H9 (cell line): ENCODE measurements at regions not wholly inside any gene's neighbourhood (a gene's known extent, or its start where the extent isn't known, plus 50 kb on each side); places are given as distances from the start of the nearest gene placed in this dataset.

Experiments used
- DNase-seq: peaks from one replicate; pipeline ENCODE4 v3.0.0-alpha.2; 2017
- H2AFZ ChIP-seq: one replicate; pipeline ENCODE4 v1.6.1; 2013; ENCODE audit warnings: mild to moderate bottlenecking, low read length, control low read depth, moderate library complexity
- H2AK5ac ChIP-seq: 2 replicates; pipeline ENCODE4 v1.6.1; 2013; ENCODE audit warnings: low read length, control low read depth, mixed read lengths; ENCODE audit not compliant: insufficient read length
- H2BK120ac ChIP-seq: one replicate; pipeline ENCODE4 v1.6.1; 2013; ENCODE audit warnings: low read depth, mild to moderate bottlenecking, low read length, control low read depth, inconsistent platforms; ENCODE audit not compliant: poor library complexity, severe bottlenecking
- H2BK12ac ChIP-seq: 2 replicates; pipeline ENCODE4 v1.6.1; 2013; ENCODE audit warnings: low read length, control low read depth, mixed read lengths, low read depth; ENCODE audit not compliant: insufficient read length
- H2BK15ac ChIP-seq: 2 replicates; pipeline ENCODE4 v1.6.1; 2013; ENCODE audit warnings: low read depth, low read length, control low read depth
- H2BK20ac ChIP-seq: one replicate; pipeline ENCODE4 v1.6.1; 2013; ENCODE audit warnings: low read depth, mild to moderate bottlenecking, low read length, control low read depth, inconsistent platforms; ENCODE audit not compliant: poor library complexity, severe bottlenecking
- H2BK5ac ChIP-seq: 2 replicates; pipeline ENCODE4 v1.6.1; 2013; ENCODE audit warnings: low read length, control low read depth, mixed read lengths; ENCODE audit not compliant: insufficient read length
- H3K14ac ChIP-seq: 2 replicates; pipeline ENCODE4 v1.6.1; 2013; ENCODE audit warnings: low read length, control low read depth; ENCODE audit not compliant: insufficient read depth
- H3K18ac ChIP-seq: 2 replicates; pipeline ENCODE4 v1.6.1; 2013; ENCODE audit warnings: low read depth, mild to moderate bottlenecking, mixed read lengths, low read length, control low read depth; ENCODE audit not compliant: insufficient read length
- H3K23ac ChIP-seq: 2 replicates; pipeline ENCODE4 v1.6.1; 2013; ENCODE audit warnings: low read length, control low read depth, mixed read lengths, low read depth; ENCODE audit not compliant: insufficient read length
- H3K23me2 ChIP-seq: 2 replicates; pipeline ENCODE4 v1.6.1; 2013; ENCODE audit warnings: low read depth, mild to moderate bottlenecking, mixed read lengths, low read length, control low read depth; ENCODE audit not compliant: insufficient read length, poor library complexity, severe bottlenecking
- H3K27ac ChIP-seq: 2 replicates; pipeline ENCODE4 v1.5.1; 2013; ENCODE audit warnings: low read length, control low read depth, mixed read lengths, low read depth; ENCODE audit not compliant: insufficient read length
- H3K27me3 ChIP-seq: 2 replicates; pipeline ENCODE4 v1.6.1; 2013; ENCODE audit warnings: low read length, control low read depth, inconsistent platforms; ENCODE audit not compliant: insufficient read depth
- H3K4ac ChIP-seq: 2 replicates; pipeline ENCODE4 v1.6.1; 2013; ENCODE audit warnings: low read depth, mild to moderate bottlenecking, control low read depth, inconsistent platforms, low read length, moderate library complexity
- H3K4me1 ChIP-seq: 2 replicates; pipeline ENCODE4 v1.6.1; 2013; ENCODE audit warnings: low read length, control low read depth, inconsistent platforms; ENCODE audit not compliant: insufficient read depth
- H3K4me2 ChIP-seq: 2 replicates; pipeline ENCODE4 v1.6.1; 2013; ENCODE audit warnings: low read length, control low read depth, mixed read lengths; ENCODE audit not compliant: insufficient read length, insufficient read depth
- H3K56ac ChIP-seq: 2 replicates; pipeline ENCODE4 v1.6.1; 2013; ENCODE audit warnings: low read depth, mild to moderate bottlenecking, mixed read lengths, low read length, control low read depth; ENCODE audit not compliant: insufficient read length
- H3K79me1 ChIP-seq: 2 replicates; pipeline ENCODE4 v1.6.1; 2013; ENCODE audit warnings: low read depth, mild to moderate bottlenecking, moderate library complexity, low read length, control low read depth, inconsistent platforms; ENCODE audit not compliant: insufficient read depth, poor library complexity, severe bottlenecking
- H3K79me2 ChIP-seq: 2 replicates; pipeline ENCODE4 v1.6.1; 2013; ENCODE audit warnings: low read length, control low read depth, inconsistent platforms; ENCODE audit not compliant: insufficient read depth
- H3K9ac ChIP-seq: 2 replicates; pipeline ENCODE4 v1.6.1; 2013; ENCODE audit warnings: low read length, control low read depth, mixed read lengths; ENCODE audit not compliant: insufficient read length; ENCODE audit errors: extremely low read depth
- H3K9me3 ChIP-seq: one replicate; pipeline ENCODE4 v1.6.1; 2013; ENCODE audit warnings: low read depth, low read length, inconsistent platforms; ENCODE audit not compliant: control insufficient read depth
- H3T11ph ChIP-seq: one replicate; pipeline ENCODE4 v1.6.1; 2013; ENCODE audit warnings: mild to moderate bottlenecking, low read length, control low read depth, inconsistent platforms
- H4K20me1 ChIP-seq: one replicate; pipeline ENCODE4 v1.6.1; 2013; ENCODE audit not compliant: control insufficient read depth, insufficient read length, insufficient read depth
- H4K5ac ChIP-seq: 2 replicates; pipeline ENCODE4 v1.6.1; 2013; ENCODE audit warnings: low read depth, mild to moderate bottlenecking, mixed read lengths, low read length, control low read depth; ENCODE audit not compliant: insufficient read length
- H4K8ac ChIP-seq: replicated peaks from 2 replicates; pipeline ENCODE4 v1.6.1; 2013; ENCODE audit warnings: low read length, control low read depth, mixed read lengths, low read depth; ENCODE audit not compliant: insufficient read length
- H4K91ac ChIP-seq: 2 replicates; pipeline ENCODE4 v1.6.1; 2013; ENCODE audit warnings: low read depth, mild to moderate bottlenecking, moderate library complexity, mixed read lengths, low read length, control low read depth; ENCODE audit not compliant: insufficient read length
- H3K27ac Mint-ChIP-seq, 3 experiments: 2 replicates in 2 of 3; 3 replicates in 1 of 3; pipeline ENCODE4 v1.8.0; 2020 to 2021; ENCODE audit warnings: mixed read lengths in 3 of 3, mild to moderate bottlenecking in 1 of 3, moderate library complexity in 1 of 3
- H3K27me3 Mint-ChIP-seq: 2 replicates; pipeline ENCODE4 v1.8.0; 2021; ENCODE audit warnings: low read depth, mild to moderate bottlenecking, moderate library complexity, mixed read lengths
- H3K36me3 Mint-ChIP-seq, 3 experiments: 2 replicates in 2 of 3; 3 replicates in 1 of 3; pipeline ENCODE4 v1.8.0; 2020 to 2021; ENCODE audit warnings: low read depth in 3 of 3, mixed read lengths in 3 of 3; ENCODE audit not compliant: insufficient read depth in 1 of 3
- H3K4me1 Mint-ChIP-seq, 2 experiments: 2 replicates each; pipeline ENCODE4 v1.8.0; 2020; ENCODE audit warnings: mixed read lengths in 2 of 2
- H3K4me3 Mint-ChIP-seq, 2 experiments: 2 replicates in 1 of 2; 3 replicates in 1 of 2; pipeline ENCODE4 v1.8.0; 2020 to 2021; ENCODE audit warnings: mild to moderate bottlenecking in 2 of 2, mixed read lengths in 2 of 2, moderate library complexity in 1 of 2
- H3K9me3 Mint-ChIP-seq, 2 experiments: 2 replicates in 1 of 2; 3 replicates in 1 of 2; pipeline ENCODE4 v1.8.0; 2020; ENCODE audit warnings: mild to moderate bottlenecking in 2 of 2, mixed read lengths in 2 of 2, moderate library complexity in 1 of 2
- CTCF ChIP-seq: fragments of 200-600 bp; sonication (generic); conservative IDR thresholded peaks from 3 replicates; pipeline ENCODE4 v1.8.0; 2021; ENCODE audit warnings: antibody characterized with exemption, mild to moderate bottlenecking
- WGBS: extraction: QIAGEN DNeasy Blood & Tissue Kit; methylation state at CpG from one replicate; pipeline ENCODE4 v1.1.7; 2013; ENCODE audit warnings: missing lambda C conversion rate, low lambda C conversion rate, mixed read lengths; ENCODE audit not compliant: insufficient read length; ENCODE audit errors: extremely low coverage; 5-methylcytosine and 5-hydroxymethylcytosine counted together

DNA sequence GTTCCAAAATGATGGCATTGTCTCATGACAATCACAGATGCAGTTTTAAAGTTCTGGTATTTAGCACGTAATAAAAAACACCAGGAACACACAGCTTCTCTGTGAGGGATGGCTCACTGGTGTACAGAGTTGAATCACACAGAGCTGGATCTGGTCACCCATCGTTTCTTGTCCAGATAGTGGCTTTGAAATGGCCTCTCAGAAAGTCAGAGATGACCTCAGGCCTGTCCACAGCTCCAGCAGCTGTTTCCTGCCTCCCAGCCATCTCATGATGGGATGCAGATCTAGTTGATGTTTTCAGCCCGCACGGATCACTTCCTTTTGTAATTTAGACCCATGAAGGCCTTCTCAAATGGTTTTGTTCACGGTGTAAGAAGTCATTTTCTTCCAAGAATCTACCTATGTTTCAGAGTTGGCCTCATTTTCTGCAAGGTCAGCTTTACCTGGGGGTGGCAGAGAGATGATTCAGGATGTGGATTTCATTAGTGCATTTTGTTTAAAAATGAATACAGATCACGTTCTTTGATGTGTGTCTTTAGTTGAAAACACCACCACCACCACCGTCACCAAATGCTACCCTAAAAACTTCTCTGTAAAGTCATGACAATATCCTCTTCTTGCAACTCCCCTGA, 166.2 kb downstream of the SNX10 start:
- Mint-ChIP-seq H3K4me1 (no peaks in the 10 kb centered on the region), H3K36me3 (no peaks in the 10 kb centered on the region), H3K9me3 (no peaks in the 10 kb centered on the region), H3K4me3 (no peak overlapping the region), H3K27ac (no peak overlapping the region), H3K27me3 (peaks cover 3% of the 10 kb centered on the region)
- no peak overlapping the region for H3T11ph ChIP-seq
- no peak for DNase-seq
- no peak overlapping the region for H3K23ac ChIP-seq
- no peak overlapping the region for H2BK20ac ChIP-seq
- H3K4me2 ChIP-seq, result no peak overlapping the region
- H2BK15ac ChIP-seq, result no peak overlapping the region
- H3K27ac ChIP-seq, result no peak overlapping the region
- H4K5ac ChIP-seq, result no peak overlapping the region
- H3K14ac ChIP-seq, result no peak overlapping the region
- no peak overlapping the region for H4K91ac ChIP-seq
- no peak overlapping the region for H2AFZ ChIP-seq
- no peaks in the 10 kb centered on the region for H3K9me3 ChIP-seq
- no peaks in the 10 kb centered on the region for H3K79me1 ChIP-seq
- no peaks in the 10 kb centered on the region for H4K20me1 ChIP-seq
- H3K56ac ChIP-seq, result no peak overlapping the region
- H4K8ac ChIP-seq, result no peak overlapping the region
- WGBS, result no CpG with 5 or more reads among the region's 7 CpGs
- no peak overlapping the region for H3K9ac ChIP-seq
- H3K79me2 ChIP-seq, result no peaks in the 10 kb centered on the region
- H3K18ac ChIP-seq, result no peak overlapping the region
- H2BK12ac ChIP-seq, result no peak overlapping the region
- no peak overlapping the region for H2AK5ac ChIP-seq
- H3K23me2 ChIP-seq, result no peaks in the 10 kb centered on the region
- H3K27me3 ChIP-seq, result no peaks in the 10 kb centered on the region
- H2BK5ac ChIP-seq, result no peak overlapping the region
- H3K4me1 ChIP-seq, result no peaks in the 10 kb centered on the region
- no peak for TF ChIP-seq CTCF
- H3K4ac ChIP-seq, result no peak overlapping the region
- H2BK120ac ChIP-seq, result no peak overlapping the region
